ENCODE measurements at regions not wholly inside any gene's neighbourhood (a gene's known extent, or its start where the extent isn't known, plus 50 kb on each side); places are given as distances from the start of the nearest gene placed in this dataset.
A peak's percentile ranks its signal among the peaks of the same experiment; 100 is the strongest.

GRCh38 chr16:87549627-87550494 is 52.4 kb upstream of the JPH3 start:
- peaks cover 0 to 10% (median 0%) of the 10 kb centered on the region in 3 donors for H3K27me3 ChIP-seq (ENCODE audit: control insufficient read depth in 3 of 3, insufficient read depth in 3 of 3, low read length in 2 of 3)
- H3K36me3 ChIP-seq (ENCODE audit: control insufficient read depth in 4 of 4, insufficient read depth in 4 of 4, low read length in 4 of 4), result no peaks in the 10 kb centered on the region
- 72 to 79% methylated on average over 34 of the region's 34 CpGs for WGBS, 2 donors
- H3K9ac ChIP-seq (ENCODE audit: insufficient read depth in 1 of 2, low read length in 2 of 2), result no peak overlapping the region
- no peak for ATAC-seq (ENCODE audit: insufficient read depth, low FRiP score)
- H3K4me3 ChIP-seq, result no peak overlapping the region
- H3K4me1 ChIP-seq (ENCODE audit: control insufficient read depth in 5 of 5, insufficient read depth in 5 of 5, low read length in 5 of 5), result peaks cover 0 to 4% (median 3%) of the 10 kb centered on the region in 5 donors
- DNase-seq, result no peak
- no peak overlapping the region for H3K27ac ChIP-seq (ENCODE audit: low read depth in 1 of 2, low read length in 1 of 2)
- peaks cover 0 to 13% (median 2%) of the 10 kb centered on the region in 4 donors for H3K9me3 ChIP-seq (ENCODE audit: control insufficient read depth in 4 of 4, insufficient read depth in 3 of 4, low read length in 3 of 4)
- no peak for TF ChIP-seq CTCF (IDR thresholded peaks at IDR 0.05; ENCODE audit: control extremely low read depth, extremely low read depth)

GRCh38 chr16:87548046-87548445 is 54.3 kb upstream of the JPH3 start:
- Histone ChIP-seq H3K4me3 (no peak overlapping the region), H3K4me1 (ENCODE audit: control insufficient read depth in 5 of 5, insufficient read depth in 5 of 5, low read length in 5 of 5) (peaks cover 0 to 4% (median 3%) of the 10 kb centered on the region in 5 donors), H3K27me3 (ENCODE audit: control insufficient read depth in 3 of 3, insufficient read depth in 3 of 3, low read length in 2 of 3) (peaks cover 0 to 8% (median 0%) of the 10 kb centered on the region in 3 donors), H3K36me3 (ENCODE audit: control insufficient read depth in 4 of 4, insufficient read depth in 4 of 4, low read length in 4 of 4) (no peaks in the 10 kb centered on the region), H3K9me3 (ENCODE audit: control insufficient read depth in 4 of 4, insufficient read depth in 3 of 4, low read length in 3 of 4) (peaks cover 0 to 13% (median 2%) of the 10 kb centered on the region in 4 donors), H3K9ac (ENCODE audit: insufficient read depth in 1 of 2, low read length in 2 of 2) (no peak overlapping the region), H3K27ac (ENCODE audit: low read depth in 1 of 2, low read length in 1 of 2) (no peak overlapping the region)
- ATAC-seq (ENCODE audit: insufficient read depth, low FRiP score), result no peak
- TF ChIP-seq CTCF (IDR thresholded peaks at IDR 0.05; ENCODE audit: control extremely low read depth, extremely low read depth), result no peak
- peak in 1 of 3 donors; percentile 38 for DNase-seq
- whole genome bisulfite sequencing, 2 donors, result 5 to 7% methylated on average over 3 of the region's 3 CpGs

- H3K27me3 ChIP-seq (ENCODE audit: control insufficient read depth in 3 of 3, insufficient read depth in 3 of 3, low read length in 2 of 3), result peaks cover 0 to 5% (median 0%) of the 10 kb centered on the region in 3 donors
- H3K9me3 ChIP-seq (ENCODE audit: control insufficient read depth in 4 of 4, insufficient read depth in 3 of 4, low read length in 3 of 4), result peaks cover 0 to 6% (median 2%) of the 10 kb centered on the region in 4 donors
- WGBS, 2 donors, result 48 to 54% methylated on average over 28 of the region's 28 CpGs
- no peak overlapping the region for H3K4me3 ChIP-seq
- H3K9ac ChIP-seq (ENCODE audit: insufficient read depth in 1 of 2, low read length in 2 of 2), result no peak overlapping the region
- ATAC-seq (ENCODE audit: insufficient read depth, low FRiP score) (no peak), DNase-seq (peak in 1 of 3 donors; percentile 58)
- no peaks in the 10 kb centered on the region for H3K36me3 ChIP-seq (ENCODE audit: control insufficient read depth in 4 of 4, insufficient read depth in 4 of 4, low read length in 4 of 4)
- H3K4me1 ChIP-seq (ENCODE audit: control insufficient read depth in 5 of 5, insufficient read depth in 5 of 5, low read length in 5 of 5), result peaks cover 0 to 10% (median 4%) of the 10 kb centered on the region in 5 donors
- no peak overlapping the region for H3K27ac ChIP-seq (ENCODE audit: low read depth in 1 of 2, low read length in 1 of 2)
- TF ChIP-seq CTCF (IDR thresholded peaks at IDR 0.05; ENCODE audit: control extremely low read depth, extremely low read depth), result no peak
Observed at GRCh38 chr16:87543436-87544191, 50.8 kb upstream of the ZCCHC14 start.
